GM12874 (cell line): ENCODE measurements at regions not wholly inside any gene's neighbourhood (a gene's known extent, or its start where the extent isn't known, plus 50 kb on each side); places are given as distances from the start of the nearest gene placed in this dataset.

Source experiments
- CTCF ChIP-seq: IDR thresholded peaks from 2 replicates; pipeline ENCODE4 v1.5.1; 2011; ENCODE audit warnings: low read depth, mild to moderate bottlenecking, control low read depth, low read length, moderate library complexity; ENCODE audit not compliant: insufficient read depth

- TF ChIP-seq CTCF: no peak
Measured at GRCh38 chrX:109831326-109831985, 98.4 kb upstream of the ACSL4 start.

- TF ChIP-seq CTCF: 0 out of 2 replicates have a peak, but pooled peaks have one; percentile 10
Measured at GRCh38 chrX:109839694-109840567, 106.9 kb upstream of the ACSL4 start.

- no peak for TF ChIP-seq CTCF
Measured at GRCh38 chrX:109840585-109840984, 107.5 kb upstream of the ACSL4 start.

- no peak for TF ChIP-seq CTCF
Measured at GRCh38 chrX:109841257-109841656, 108.2 kb upstream of the ACSL4 start.

GRCh38 chrX:109841869-109842579 lies 109.0 kb upstream of the ACSL4 start:
- TF ChIP-seq CTCF: no peak

- TF ChIP-seq CTCF: no peak
Measured at GRCh38 chrX:109842611-109843010, 109.6 kb upstream of the ACSL4 start.
